K562 (cell line): ENCODE measurements at regions not wholly inside any gene's neighbourhood (a gene's known extent, or its start where the extent isn't known, plus 50 kb on each side); places are given as distances from the start of the nearest gene placed in this dataset.

Experiments
- ATAC-seq: fragments of 200-7000 bp; cut with Tn5 transposase; 3 replicates; pipeline ENCODE4 v1.9.1; 2020; ENCODE audit warnings: moderate library complexity
- BruUV-seq: library from RNA; stranded (reverse); fragments of 400-500 nt; replicated peaks from 2 replicates; lab custom pipeline; 2021; lab: Mats Ljungman, UMichigan
- CTCF ChIA-PET: fragments of 300-600 bp; formaldehyde crosslinking; extraction: SDS; loops from one replicate; lab custom pipeline; 2021; ENCODE audit warnings: low intra/inter-chr PET ratio; lab: Yijun Ruan, JAX
- POLR2A ChIA-PET: fragments of 300-600, 350-650 bp; sonication (Branson Sonifier 250); formaldehyde crosslinking; extraction: SDS; loops from one replicate; lab custom pipeline; 2021; ENCODE audit warnings: antibody characterized with exemption, inconsistent platforms; lab: Yijun Ruan, JAX
- DNase-seq, 4 experiments: peaks; one replicate each; pipeline versions ENCODE4 v3.0.0 to v3.0.0-alpha.2; 2011 to 2018; ENCODE audit warnings: low spot score in 3 of 4, mixed read lengths in 3 of 4; ENCODE audit errors: extremely low read depth in 1 of 4
- FAIRE-seq: peaks from 2 replicates; lab custom pipeline; 2011; peaks lifted over from hg19 to GRCh38; lab: Jason Lieb, UNC
- H2AFZ ChIP-seq: 2 replicates; pipeline ENCODE4 v1.6.0; 2011; ENCODE audit warnings: low read depth, low read length, control low read depth, inconsistent platforms
- H3K27ac ChIP-seq: fragments of 200-600 bp; 3 replicates; pipeline ENCODE4 v1.8.0; 2011; ENCODE audit warnings: low read depth, mild to moderate bottlenecking, control low read depth, inconsistent platforms, low read length, moderate library complexity, mixed read lengths; ENCODE audit errors: extremely low read depth
- H3K27me3 ChIP-seq, 2 experiments: fragments of 300-600 bp in 1 of 2; 2 replicates in 1 of 2; 3 replicates in 1 of 2; pipeline versions ENCODE4 v1.6.0 to v1.8.0; 2011; ENCODE audit warnings: inconsistent platforms in 2 of 2, low read length in 2 of 2, mild to moderate bottlenecking in 1 of 2, mixed read lengths in 1 of 2, moderate library complexity in 1 of 2; ENCODE audit not compliant: control insufficient read depth in 2 of 2, insufficient read depth in 2 of 2
- H3K36me3 ChIP-seq: fragments of 300-600 bp; 3 replicates; pipeline ENCODE4 v1.8.0; 2011; ENCODE audit warnings: mild to moderate bottlenecking, low read length, inconsistent platforms; ENCODE audit not compliant: control insufficient read depth, insufficient read depth
- H3K4me1 ChIP-seq, 2 experiments: fragments of 200-600 bp in 1 of 2; replicated peaks in 1 of 2; 2 replicates in 1 of 2; 3 replicates in 1 of 2; pipeline versions ENCODE4 v1.5.1 to v1.8.0; 2011; ENCODE audit warnings: inconsistent platforms in 2 of 2, low read length in 2 of 2, mild to moderate bottlenecking in 1 of 2, mixed read lengths in 1 of 2, moderate library complexity in 1 of 2; ENCODE audit not compliant: control insufficient read depth in 2 of 2, insufficient read depth in 2 of 2
- H3K4me2 ChIP-seq: 2 replicates; pipeline ENCODE4 v1.6.1; 2011; ENCODE audit warnings: low read length, control low read depth, inconsistent platforms, mixed read lengths; ENCODE audit not compliant: insufficient read depth
- H3K4me3 ChIP-seq: fragments of 200-600 bp; sonication (generic), shearing (Covaris generic); 2 replicates; pipeline ENCODE4 v1.5.1; 2016; ENCODE audit warnings: control low read depth, inconsistent platforms
- H3K79me2 ChIP-seq: fragments of 200-600 bp; 3 replicates; pipeline ENCODE4 v1.8.0; 2011; ENCODE audit warnings: low read length, inconsistent platforms; ENCODE audit not compliant: control insufficient read depth, insufficient read depth
- H3K9ac ChIP-seq, 2 experiments: 2 replicates each; pipeline versions ENCODE4 v1.6.0 to v1.6.1; 2011; ENCODE audit warnings: low read depth in 2 of 2, low read length in 2 of 2, control low read depth in 1 of 2, inconsistent platforms in 1 of 2, mild to moderate bottlenecking in 1 of 2, mixed read lengths in 1 of 2; ENCODE audit not compliant: insufficient read depth in 1 of 2
- H3K9me1 ChIP-seq: one replicate; pipeline ENCODE4 v1.6.0; 2011; ENCODE audit warnings: inconsistent platforms, mild to moderate bottlenecking, low read length, moderate library complexity; ENCODE audit not compliant: control insufficient read depth, insufficient read depth
- H3K9me3 ChIP-seq: replicated peaks from 2 replicates; pipeline ENCODE4 v1.5.1; 2011; ENCODE audit warnings: low read depth, low read length, inconsistent platforms; ENCODE audit not compliant: control insufficient read depth, insufficient read depth
- H4K20me1 ChIP-seq: replicated peaks from 2 replicates; pipeline ENCODE4 v1.6.1; 2011; ENCODE audit warnings: low read length, inconsistent platforms, mixed read lengths; ENCODE audit not compliant: control insufficient read depth, insufficient read depth
- C11orf30 ChIP-seq: fragments of 450-650 bp; IDR thresholded peaks from 2 replicates; pipeline ENCODE4 v1.6.1; 2016; ENCODE audit warnings: low read depth, mild to moderate bottlenecking
- HES1 ChIP-seq: fragments of 450-650 bp; IDR thresholded peaks from 2 replicates; pipeline ENCODE4 v1.6.1; 2016; ENCODE audit warnings: low read depth, mild to moderate bottlenecking, moderate library complexity
- IRF2 ChIP-seq: sonication (generic); formaldehyde crosslinking; IDR thresholded peaks from 2 replicates; pipeline ENCODE4 v1.8.1; 2022; ENCODE audit warnings: mild to moderate bottlenecking, missing genetic modification reagents
- KAT8 ChIP-seq: fragments of 450-650 bp; IDR thresholded peaks from 2 replicates; pipeline ENCODE4 v1.6.1; 2016; ENCODE audit warnings: low read depth, mild to moderate bottlenecking
- MGA ChIP-seq: fragments of 450-650 bp; IDR thresholded peaks from 2 replicates; pipeline ENCODE4 v1.6.1; 2016; ENCODE audit warnings: mild to moderate bottlenecking, moderate library complexity
- RBM14 ChIP-seq: fragments of 200-400 bp; formaldehyde crosslinking; IDR thresholded peaks from 2 replicates; pipeline ENCODE4 v1.6.1; 2018; ENCODE audit warnings: low read depth, mild to moderate bottlenecking, low read length, moderate library complexity, borderline replicate concordance; ENCODE audit not compliant: insufficient read depth
- ZBTB33 ChIP-seq: sonication (generic); formaldehyde crosslinking; IDR thresholded peaks from 2 replicates; pipeline ENCODE4 v1.8.1; 2023; ENCODE audit warnings: mild to moderate bottlenecking, missing genetic modification reagents
- ZNF583 ChIP-seq: fragments of 250-450 bp; sonication (Bioruptor Pico); IDR thresholded peaks from 2 replicates; pipeline ENCODE4 v1.4.0; 2020
- WGBS: fragments of 100-300 bp; shearing (Covaris generic); methylation state at CpG from one replicate; pipeline ENCODE4 v1.1.6; 2016; ENCODE audit warnings: low coverage, mixed read lengths; ENCODE audit not compliant: insufficient coverage; ENCODE audit errors: missing lambda C conversion rate; 5-methylcytosine and 5-hydroxymethylcytosine counted together
- in situ Hi-C: fragments of 300-500 bp; cut with MboI; formaldehyde crosslinking; loops from 4 replicates; pipeline ENCODE4 v1.15.0; 2018; ENCODE audit warnings: inconsistent platforms, mixed read lengths
- intact Hi-C: fragments of 100-400 bp; cut with micrococcal nuclease; formaldehyde crosslinking; loops from 2 replicates; pipeline ENCODE4 v1.14.2; 2022

- Histone ChIP-seq H4K20me1 (no peaks in the 10 kb centered on the region), H3K9ac (no peak overlapping the region), H3K79me2 (no peaks in the 10 kb centered on the region), H3K36me3 (no peaks in the 10 kb centered on the region), H3K4me3 (no peak overlapping the region), H3K9me3 (no peaks in the 10 kb centered on the region), H3K27me3 (no peaks in the 10 kb centered on the region), H3K27ac (no peak overlapping the region), H3K4me1 (no peaks in the 10 kb centered on the region), H3K9me1 (no peaks in the 10 kb centered on the region), H2AFZ (no peak overlapping the region), H3K4me2 (no peak overlapping the region)
- no TSS peak for BruUV-seq
- CTCF ChIA-PET: no interaction called here
- 0% methylated on average over 2 of the region's 2 CpGs for WGBS
- TF ChIP-seq ZNF583 (CRISPR knock-in tag) (no peak), IRF2 (CRISPR knock-in tag) (no peak), KAT8 (no peak), ZBTB33 (CRISPR knock-in tag) (no peak), HES1 (no peak), RBM14 (no peak), MGA (no peak), C11orf30 (no peak)
- POLR2A ChIA-PET: no interaction called here
- in situ Hi-C loops: no loop called here
- no peak for FAIRE-seq
- ATAC-seq: no peak
- no peak for DNase-seq
- intact Hi-C loops: no loop called here
Measured at GRCh38 chr5:67300326-67300725, 103.7 kb upstream of the CD180 start.
